ENCODE measurements at regions not wholly inside any gene's neighbourhood (a gene's known extent, or its start where the extent isn't known, plus 50 kb on each side); places are given as distances from the start of the nearest gene placed in this dataset.
A peak's percentile ranks its signal among the peaks of the same experiment; 100 is the strongest.

DNA sequence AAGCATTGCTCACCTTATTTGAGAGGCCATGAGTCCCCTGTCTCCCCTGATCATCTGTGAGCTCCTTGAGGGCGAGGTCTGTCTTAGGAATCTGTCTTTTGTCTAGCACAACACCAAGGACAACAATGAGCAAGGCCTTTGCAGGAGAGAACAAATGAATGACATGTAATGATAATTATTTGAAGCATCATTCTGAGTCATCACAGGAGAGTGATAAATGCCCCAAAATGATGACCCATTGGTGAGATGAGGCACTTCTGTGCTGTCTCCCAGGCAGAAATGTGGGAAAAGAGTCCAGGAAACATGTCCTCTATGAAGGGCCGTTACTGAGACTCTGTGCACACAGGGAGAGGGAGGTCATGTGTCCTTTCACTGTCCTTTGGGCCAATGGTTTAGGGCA, 105.2 kb upstream of the LRFN2 start:
- TF ChIP-seq CTCF (IDR thresholded peaks at IDR 0.05) (no peak), POLR2A (IDR thresholded peaks at IDR 0.05) (no peak)
- WGBS (ENCODE audit: insufficient coverage, low coverage, low lambda C conversion rate, missing lambda C conversion rate) = 43% methylated on average over 2 of the region's 2 CpGs
- Histone ChIP-seq H3K36me3 (no peaks in the 10 kb centered on the region), H3K4me1 (no peaks in the 10 kb centered on the region), H3K27me3 (no peaks in the 10 kb centered on the region), H3K9me3 (no peaks in the 10 kb centered on the region), H3K4me3 (no peak overlapping the region), H3K27ac (no peak overlapping the region)
- no peak for ATAC-seq
- intact Hi-C loops (cut with DNase I) = no loop called here
- no peak for DNase-seq

- WGBS (ENCODE audit: insufficient coverage, low coverage, low lambda C conversion rate, missing lambda C conversion rate) = 65% methylated on average over 4 of the region's 4 CpGs
- Histone ChIP-seq H3K27me3 (no peaks in the 10 kb centered on the region), H3K4me3 (no peak overlapping the region), H3K9me3 (no peaks in the 10 kb centered on the region), H3K27ac (no peak overlapping the region), H3K4me1 (no peaks in the 10 kb centered on the region), H3K36me3 (no peaks in the 10 kb centered on the region)
- no peak for TF ChIP-seq POLR2A (IDR thresholded peaks at IDR 0.05)
- TF ChIP-seq CTCF (IDR thresholded peaks at IDR 0.05) = no peak
- intact Hi-C loops (cut with DNase I) = no loop called here
- DNase-seq (no peak), ATAC-seq (no peak)
Observed at GRCh38 chr6:40689185-40689584, 102.0 kb upstream of the LRFN2 start.

DNA sequence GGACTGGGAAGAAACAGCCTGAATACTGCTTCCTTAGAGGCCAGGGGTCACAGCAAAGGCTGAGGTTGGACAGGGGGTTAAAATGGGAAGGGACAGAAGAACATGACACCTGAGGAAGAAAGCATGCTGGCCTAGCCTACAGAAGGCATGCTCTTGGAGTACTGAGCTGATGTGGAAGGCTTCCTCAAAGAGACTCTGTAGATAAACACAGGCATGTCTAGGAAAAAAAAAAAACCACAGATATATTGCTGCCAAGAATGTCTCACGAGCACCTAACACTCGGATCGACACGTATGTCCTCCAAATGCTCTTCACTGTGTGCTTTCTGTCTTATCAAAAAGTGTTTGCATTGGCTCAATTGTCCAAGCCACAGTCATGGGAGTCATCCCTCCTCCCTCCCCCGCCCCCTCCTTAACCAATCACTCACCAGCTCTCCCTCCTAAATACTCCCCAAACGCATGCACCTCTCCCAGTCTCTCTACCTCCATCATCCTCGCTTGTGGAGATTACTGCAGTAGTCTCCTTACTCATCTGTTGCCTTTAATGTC, 101.1 kb upstream of the LRFN2 start:
- H3K4me3 ChIP-seq = no peak overlapping the region
- H3K27me3 ChIP-seq = no peaks in the 10 kb centered on the region
- no peak for DNase-seq
- H3K36me3 ChIP-seq = no peaks in the 10 kb centered on the region
- WGBS (ENCODE audit: insufficient coverage, low coverage, low lambda C conversion rate, missing lambda C conversion rate) = 36% methylated on average over 4 of the region's 7 CpGs
- H3K4me1 ChIP-seq = no peaks in the 10 kb centered on the region
- intact Hi-C loops (cut with DNase I) = no loop called here
- no peaks in the 10 kb centered on the region for H3K9me3 ChIP-seq
- ATAC-seq = peak; percentile 13 to 81 (median 53)
- no peak overlapping the region for H3K27ac ChIP-seq
- TF ChIP-seq POLR2A (IDR thresholded peaks at IDR 0.05) (no peak), CTCF (IDR thresholded peaks at IDR 0.05) (no peak)

DNA sequence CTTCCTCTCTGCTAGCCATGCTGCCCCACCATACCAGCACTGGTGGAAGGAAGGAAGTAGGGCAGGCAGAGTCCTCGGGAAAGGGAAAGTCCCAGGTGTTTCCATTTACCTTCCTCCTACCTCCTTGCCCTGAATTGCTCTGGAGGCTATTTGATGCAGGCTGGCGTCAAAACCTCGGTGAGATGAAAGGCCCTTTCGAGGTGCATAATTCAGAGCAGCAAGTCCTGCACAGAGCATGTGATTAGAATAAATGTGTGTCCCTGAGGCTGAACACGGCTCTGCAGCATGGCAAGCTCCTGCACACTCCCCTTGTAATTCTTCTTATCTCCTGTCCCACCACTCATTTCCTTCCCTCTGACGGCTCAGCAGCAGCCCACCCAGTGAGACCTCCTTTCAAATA, 98.7 kb upstream of the LRFN2 start:
- ATAC-seq (no peak), DNase-seq (no peak)
- no peaks in the 10 kb centered on the region for H3K27me3 ChIP-seq
- no peaks in the 10 kb centered on the region for H3K4me1 ChIP-seq
- TF ChIP-seq POLR2A (IDR thresholded peaks at IDR 0.05) (no peak), CTCF (IDR thresholded peaks at IDR 0.05) (no peak)
- intact Hi-C loops (cut with DNase I) = no loop called here
- H3K4me3 ChIP-seq = no peak overlapping the region
- 12% methylated on average over 6 of the region's 6 CpGs for WGBS (ENCODE audit: insufficient coverage, low coverage, low lambda C conversion rate, missing lambda C conversion rate)
- no peaks in the 10 kb centered on the region for H3K9me3 ChIP-seq
- no peak overlapping the region for H3K27ac ChIP-seq
- H3K36me3 ChIP-seq = no peaks in the 10 kb centered on the region

- no peak overlapping the region for H3K27ac ChIP-seq
- H3K4me1 ChIP-seq = no peaks in the 10 kb centered on the region
- TF ChIP-seq POLR2A (IDR thresholded peaks at IDR 0.05) (no peak), CTCF (IDR thresholded peaks at IDR 0.05) (no peak)
- no peak overlapping the region for H3K4me3 ChIP-seq
- WGBS (ENCODE audit: insufficient coverage, low coverage, low lambda C conversion rate, missing lambda C conversion rate) = 80% methylated on average over 3 of the region's 3 CpGs
- DNase-seq (no peak), ATAC-seq (no peak)
- H3K36me3 ChIP-seq = no peaks in the 10 kb centered on the region
- intact Hi-C loops (cut with DNase I) = no loop called here
- no peaks in the 10 kb centered on the region for H3K9me3 ChIP-seq
- H3K27me3 ChIP-seq = no peaks in the 10 kb centered on the region
Observed at GRCh38 chr6:40681622-40682021, 94.5 kb upstream of the LRFN2 start.

Measured in right lobe of liver (tissue), 6 donors.